A172 (cell line): ENCODE measurements at regions not wholly inside any gene's neighbourhood (a gene's known extent, or its start where the extent isn't known, plus 50 kb on each side); places are given as distances from the start of the nearest gene placed in this dataset.
"Not testable (repeated sequence)": the region's sequence is repeated elsewhere in the genome, so short reads cannot be mapped to it uniquely, and the experiment has no call there.

Source experiments
- DNase-seq: peaks from one replicate; pipeline ENCODE4 v3.0.0-alpha.2; 2015; ENCODE audit warnings: low spot score

DNA sequence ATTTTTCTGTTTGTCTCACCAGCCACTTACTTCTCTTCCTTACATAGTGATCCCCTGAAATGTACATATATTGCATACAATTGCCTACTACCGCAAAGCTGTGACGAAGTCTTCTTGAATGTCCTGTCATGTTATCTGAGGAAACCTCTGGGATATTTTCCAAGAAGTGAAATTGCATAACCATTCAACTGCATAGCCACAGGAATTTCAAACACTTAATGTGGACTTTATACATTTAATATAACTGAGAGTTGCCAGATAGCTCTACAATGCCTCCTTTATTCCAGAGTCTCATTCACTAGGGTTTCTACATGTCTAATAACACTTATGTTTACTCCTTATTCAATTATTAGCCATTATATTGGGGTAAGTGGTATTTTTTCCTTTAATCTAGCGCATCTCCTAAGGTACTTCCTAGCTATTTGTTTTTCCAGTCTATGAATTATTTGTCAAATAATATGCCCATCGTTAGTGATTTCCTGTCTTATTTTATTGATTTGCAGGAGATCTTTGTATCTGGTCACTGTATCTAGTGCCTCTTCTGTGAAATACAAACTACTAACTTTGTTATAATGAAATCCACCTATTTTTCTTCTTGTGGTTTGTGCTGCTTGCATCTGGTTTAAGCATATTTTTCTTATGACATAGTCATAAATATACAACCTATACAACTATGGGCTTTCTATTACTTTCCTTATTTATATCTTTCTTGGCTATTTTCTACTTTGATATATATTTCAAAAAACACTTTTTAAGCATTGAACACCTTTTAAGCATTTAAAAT, 69.2 kb upstream of the GRID2 start:
- peak; percentile 89 for DNase-seq

DNA sequence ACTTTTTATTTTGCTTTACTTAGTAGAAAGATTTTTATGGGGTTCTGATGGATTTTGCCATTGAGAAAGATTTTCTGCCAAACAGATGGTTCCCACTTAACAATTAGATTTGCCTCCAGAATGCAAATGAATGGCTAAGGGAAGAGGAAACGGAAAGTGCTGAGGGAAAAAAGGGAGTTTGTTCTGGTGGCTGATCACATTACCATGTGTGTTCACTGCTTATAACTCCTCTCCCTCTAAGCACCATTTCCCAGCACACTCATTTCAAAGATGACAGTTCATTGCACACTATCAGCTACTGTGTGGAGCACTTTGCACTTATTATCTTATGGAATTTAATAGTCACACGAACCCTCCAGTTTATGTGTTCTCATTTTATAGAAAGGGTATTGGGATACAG, 68.0 kb upstream of the GRID2 start:
- no peak for DNase-seq

DNA sequence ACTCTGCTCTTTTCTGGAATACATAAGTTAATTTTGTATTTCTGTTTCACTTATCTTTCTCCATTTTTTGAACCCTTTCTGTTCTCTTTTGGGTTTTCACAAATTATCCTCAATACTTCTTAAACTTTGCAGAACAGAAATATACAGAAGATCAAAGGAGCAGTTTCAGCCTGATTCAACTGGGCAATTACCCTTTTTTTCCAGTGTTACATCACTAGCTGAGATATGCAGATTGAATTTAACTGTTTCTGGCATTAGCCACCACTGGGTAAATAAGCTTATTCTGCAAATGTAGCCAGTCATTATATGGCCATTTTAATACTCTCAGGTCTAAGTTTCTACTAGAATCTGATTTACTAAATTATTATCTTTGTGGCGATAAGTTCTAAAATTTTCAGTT, 66.9 kb upstream of the GRID2 start:
- no peak for DNase-seq

DNA sequence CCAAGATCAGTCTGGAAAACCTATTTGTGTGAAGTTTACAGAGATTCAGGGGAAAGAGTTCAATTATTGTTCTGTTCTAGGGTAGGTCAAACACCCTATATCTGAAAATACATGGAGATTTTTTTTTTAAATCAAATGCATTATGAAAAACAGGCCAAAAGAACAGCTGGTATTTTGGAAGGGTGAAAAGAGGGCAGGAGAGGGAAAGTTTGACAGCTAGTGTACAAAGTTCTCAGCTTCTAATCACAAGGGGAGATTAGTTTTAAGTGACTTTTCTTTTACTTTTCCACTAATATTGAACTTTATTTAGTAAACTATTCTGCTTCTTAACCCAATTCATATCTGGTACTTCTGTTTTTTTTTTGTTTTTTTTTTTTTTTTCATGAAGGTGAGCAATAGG, 66.2 kb upstream of the GRID2 start:
- no peak for DNase-seq

DNA sequence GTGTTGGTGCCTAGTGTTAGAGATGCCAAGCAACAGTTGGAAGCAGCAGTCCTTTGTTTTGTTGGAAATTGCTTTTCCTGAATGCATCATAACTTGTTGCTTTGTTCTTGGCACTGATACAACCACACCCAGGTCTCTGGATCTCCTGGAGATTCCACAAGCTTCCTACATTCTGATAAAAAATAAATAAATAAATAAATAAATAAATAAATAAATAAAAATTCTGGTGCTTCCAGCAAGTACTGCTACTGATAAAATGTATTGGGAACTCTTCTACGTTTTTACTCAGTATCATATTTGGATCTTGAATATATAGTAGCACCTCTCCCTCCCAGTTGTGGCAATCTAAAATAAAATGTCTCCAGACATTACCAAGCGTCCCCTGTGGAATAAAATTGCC, 62.7 kb upstream of the GRID2 start:
- DNase-seq = no peak

DNA sequence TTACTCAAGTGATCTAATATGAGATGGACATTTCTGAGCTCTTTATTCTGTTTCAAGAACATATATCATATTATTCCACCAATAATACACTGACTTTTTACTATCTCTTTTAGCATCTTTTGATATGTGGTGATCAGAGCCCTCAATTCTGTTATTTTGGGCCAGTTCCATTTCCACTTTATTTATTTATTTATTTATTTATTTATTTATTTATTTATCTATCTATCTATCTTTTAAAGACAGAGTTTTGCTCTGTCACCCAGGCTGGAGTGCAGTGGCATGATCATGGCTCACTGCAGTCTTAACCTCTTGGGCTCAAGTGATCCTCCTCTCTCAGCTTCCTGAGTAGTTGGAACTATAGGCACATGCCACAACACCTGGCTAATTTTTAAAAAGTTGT, 57.4 kb upstream of the GRID2 start:
- DNase-seq = no peak

DNA sequence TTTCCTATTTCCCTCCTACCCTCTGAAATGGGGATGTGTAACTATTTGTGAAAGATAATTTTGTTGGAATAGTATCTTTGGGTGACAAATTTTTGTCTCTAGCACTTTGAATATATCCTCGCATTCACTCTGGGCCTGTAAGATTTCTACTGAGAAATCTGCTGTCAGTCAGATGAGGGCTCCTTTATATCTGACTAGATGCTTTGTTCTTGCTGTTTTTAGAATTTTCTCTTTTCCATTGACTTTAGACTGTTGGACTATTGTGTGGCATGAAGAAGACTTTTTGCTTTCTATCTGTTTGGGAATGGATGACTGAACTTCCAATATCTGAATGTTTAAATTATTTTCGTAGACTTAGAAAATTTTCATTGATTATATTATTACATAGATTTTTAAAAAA, 54.2 kb upstream of the GRID2 start:
- no peak for DNase-seq

DNA sequence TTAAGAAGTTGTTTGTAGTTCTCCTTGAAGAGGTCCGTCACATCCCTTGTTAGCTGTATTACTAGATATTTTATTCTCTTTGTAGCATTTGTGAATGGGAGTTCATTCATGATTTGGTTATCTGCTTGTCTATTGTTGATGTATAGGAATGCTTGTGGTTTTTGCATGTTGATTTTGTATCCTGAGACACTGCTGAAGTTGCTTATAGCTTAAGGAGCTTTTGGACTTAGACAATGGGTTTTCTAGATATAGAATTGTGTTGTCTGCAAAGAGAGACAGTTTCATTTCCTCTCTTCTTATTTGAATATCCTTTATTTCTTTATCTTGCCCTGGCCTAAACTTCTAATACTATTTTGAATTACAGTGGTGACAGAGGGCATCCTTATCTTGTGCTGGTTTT, 52.1 kb upstream of the GRID2 start:
- DNase-seq = no peak

DNA sequence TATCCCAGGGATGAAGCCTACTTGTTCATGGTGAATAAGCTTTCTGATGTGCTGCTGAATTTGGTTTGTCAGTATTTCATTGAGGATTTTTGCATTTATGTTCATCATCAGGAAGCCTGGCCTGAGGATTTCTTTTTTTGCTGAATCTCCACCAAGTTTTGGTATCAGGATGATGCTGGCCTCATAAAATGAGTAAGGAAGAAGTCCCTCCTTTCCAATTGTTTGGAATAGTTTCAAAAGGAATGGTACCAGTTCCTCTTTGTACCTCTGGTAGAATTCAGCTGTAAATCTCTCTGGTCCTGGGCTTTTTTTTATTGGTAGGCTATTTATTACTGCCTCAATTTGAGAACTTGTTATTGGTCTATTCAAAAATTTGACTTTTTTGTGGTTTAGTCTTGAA, 51.4 kb upstream of the GRID2 start:
- not testable (repeated sequence) for DNase-seq

DNA sequence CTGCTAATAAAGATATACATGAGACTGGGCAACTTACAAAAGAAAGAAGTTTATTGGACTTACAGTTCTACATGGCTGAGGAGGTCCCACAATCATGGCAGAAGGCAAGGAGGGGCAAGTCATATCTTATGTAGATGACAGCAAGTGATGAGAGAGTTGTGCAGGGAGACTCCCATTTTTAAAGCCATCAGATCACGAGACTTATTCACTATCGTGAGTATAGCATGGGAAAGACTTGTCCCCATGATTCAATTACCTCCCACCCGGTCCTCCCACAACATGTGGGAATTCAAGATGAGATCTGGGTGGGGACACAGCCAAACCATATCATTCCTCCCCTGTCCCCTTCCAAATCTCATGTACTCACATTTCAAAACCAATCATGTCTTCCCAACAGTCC, 50.9 kb upstream of the GRID2 start:
- DNase-seq = no peak

DNA sequence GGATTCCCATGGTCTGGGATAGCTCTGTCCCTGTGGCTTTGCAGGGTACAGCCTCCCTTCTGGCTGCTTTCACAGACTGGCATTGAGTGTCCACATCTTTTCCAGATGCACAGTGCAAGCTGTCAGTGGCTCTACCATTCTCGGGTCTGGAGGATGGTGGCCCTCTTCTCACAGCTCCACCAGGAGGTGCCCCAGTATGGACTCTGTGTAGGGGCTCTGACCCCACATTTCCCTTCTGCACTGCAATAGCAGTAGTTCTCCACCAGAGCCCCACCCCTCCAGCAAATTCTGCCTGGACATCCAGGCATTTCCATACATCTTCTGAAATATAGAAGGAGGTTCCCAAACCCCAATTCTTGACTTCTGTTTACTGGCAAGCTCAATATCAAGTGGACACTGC, 50.2 kb upstream of the GRID2 start:
- DNase-seq = no peak
